GM12878 (cell line): ENCODE measurements at regions not wholly inside any gene's neighbourhood (a gene's known extent, or its start where the extent isn't known, plus 50 kb on each side); places are given as distances from the start of the nearest gene placed in this dataset.
A peak's percentile ranks its signal among the peaks of the same experiment; 100 is the strongest.
"Not testable (repeated sequence)": the region's sequence is repeated elsewhere in the genome, so short reads cannot be mapped to it uniquely, and the experiment has no call there.

Experiments used
- ATAC-seq: fragments of 200-7000 bp; cut with Tn5 transposase; 3 replicates; pipeline ENCODE4 v1.9.1; 2020; ENCODE audit warnings: mild to moderate bottlenecking, moderate library complexity
- BruUV-seq: library from RNA; stranded (reverse); fragments of 400-500 nt; replicated peaks from 2 replicates; lab custom pipeline; 2021; lab: Mats Ljungman, UMichigan
- CTCF ChIA-PET: fragments of 300-600 bp; sonication (Branson Sonifier 250); formaldehyde crosslinking; extraction: SDS; loops from one replicate; lab custom pipeline; 2021; ENCODE audit warnings: inconsistent platforms; lab: Yijun Ruan, JAX
- POLR2A ChIA-PET: fragments of 350-600 bp; formaldehyde crosslinking; extraction: SDS; loops from one replicate; lab custom pipeline; 2021; ENCODE audit warnings: inconsistent platforms; lab: Charles Lee
- RAD21 ChIA-PET: fragments of 300-600 bp; sonication (Branson Sonifier 250); formaldehyde crosslinking; loops from one replicate; lab custom pipeline; 2023; ENCODE audit warnings: antibody characterized with exemption; ENCODE audit not compliant: unreplicated experiment; lab: Charles Lee
- SMC1A ChIA-PET: fragments of 300-600 bp; sonication (Branson Sonifier 250); formaldehyde crosslinking; loops from one replicate; lab custom pipeline; 2023; ENCODE audit not compliant: unreplicated experiment, uncharacterized antibody; lab: Charles Lee
- DNase-seq: peaks from one replicate; pipeline ENCODE4 v3.0.0-alpha.2; 2011; ENCODE audit warnings: low read depth, low spot score
- FAIRE-seq: peaks from 3 replicates; lab custom pipeline; 2011; peaks lifted over from hg19 to GRCh38; lab: Jason Lieb, UNC
- H2AFZ ChIP-seq: 2 replicates; pipeline ENCODE4 v1.6.0; 2011; ENCODE audit warnings: low read depth, low read length, control low read depth; ENCODE audit not compliant: control insufficient read depth
- H3K27ac ChIP-seq: 2 replicates; pipeline ENCODE4 v1.5.1; 2011; ENCODE audit warnings: control low read depth; ENCODE audit not compliant: control insufficient read depth, insufficient read depth
- H3K27me3 ChIP-seq, 2 experiments: replicated peaks in 1 of 2; 2 replicates each; pipeline versions ENCODE4 v1.6.0 to v1.6.1; 2011; ENCODE audit warnings: low read length in 1 of 2; ENCODE audit not compliant: control insufficient read depth in 2 of 2, insufficient read depth in 2 of 2
- H3K36me3 ChIP-seq, 2 experiments: 2 replicates each; pipeline ENCODE4 v1.5.1; 2011; ENCODE audit warnings: low read length in 1 of 2; ENCODE audit not compliant: control insufficient read depth in 2 of 2, insufficient read depth in 2 of 2
- H3K4me1 ChIP-seq: 2 replicates; pipeline ENCODE4 v1.6.1; 2011; ENCODE audit warnings: mild to moderate bottlenecking, low read length, moderate library complexity, mixed read lengths; ENCODE audit not compliant: control insufficient read depth, insufficient read depth
- H3K4me2 ChIP-seq: 2 replicates; pipeline ENCODE4 v1.6.0; 2011; ENCODE audit warnings: control low read depth; ENCODE audit not compliant: control insufficient read depth, insufficient read depth
- H3K4me3 ChIP-seq: fragments of 200-600 bp; sonication (generic); 2 replicates; pipeline ENCODE4 v1.5.1; 2016
- H3K79me2 ChIP-seq: 2 replicates; pipeline ENCODE4 v1.6.0; 2011; ENCODE audit warnings: low read length; ENCODE audit not compliant: control insufficient read depth, insufficient read depth
- H3K9ac ChIP-seq: 2 replicates; pipeline ENCODE4 v1.8.0; 2011; ENCODE audit warnings: low read length, control low read depth, mixed read lengths; ENCODE audit not compliant: control insufficient read depth, insufficient read depth
- H3K9me3 ChIP-seq: replicated peaks from 3 replicates; pipeline ENCODE4 v1.5.1; 2011; ENCODE audit warnings: mild to moderate bottlenecking, low read length; ENCODE audit not compliant: control insufficient read depth, insufficient read depth
- H4K20me1 ChIP-seq: 2 replicates; pipeline ENCODE4 v1.6.0; 2011; ENCODE audit not compliant: control insufficient read depth, insufficient read depth
- JUND ChIP-seq: IDR thresholded peaks from 2 replicates; pipeline ENCODE4 v1.6.1; 2012; ENCODE audit warnings: low read depth, mild to moderate bottlenecking, low read length, improper control_type of control experiment, moderate library complexity
- RAD51 ChIP-seq: fragments of 450-650 bp; IDR thresholded peaks from 2 replicates; pipeline ENCODE4 v1.6.1; 2016; ENCODE audit warnings: moderate library complexity, mild to moderate bottlenecking, inconsistent platforms
- RUNX3 ChIP-seq: IDR thresholded peaks from 2 replicates; pipeline ENCODE4 v1.6.1; 2012; ENCODE audit warnings: low read length, inconsistent platforms
- SPI1 ChIP-seq: IDR thresholded peaks from 2 replicates; pipeline ENCODE4 v1.6.1; 2011; ENCODE audit warnings: low read depth, mild to moderate bottlenecking, low read length, moderate library complexity, borderline replicate concordance; ENCODE audit not compliant: insufficient read depth
- WGBS: methylation state at CpG from one replicate; pipeline ENCODE4 v1.1.6; 2016; ENCODE audit warnings: low lambda C conversion rate; ENCODE audit not compliant: insufficient replicate concordance, insufficient coverage; ENCODE audit errors: missing lambda C conversion rate; 5-methylcytosine and 5-hydroxymethylcytosine counted together
- in situ Hi-C: fragments of 300-500 bp; cut with MboI; formaldehyde crosslinking; loops from 9 replicates; pipeline ENCODE4 v1.14.3; 2018; ENCODE audit warnings: mixed read lengths
- intact Hi-C: fragments of 100-400 bp; cut with micrococcal nuclease; formaldehyde crosslinking; loops from one replicate; pipeline ENCODE4 v1.14.2; 2022; ENCODE audit not compliant: unreplicated experiment
- TF ChIP-seq, protein P1 (sequence below): IDR thresholded peaks from 2 replicates; pipeline ENCODE4 v1.6.1; 2011; ENCODE audit warnings: borderline replicate concordance, low read depth, mild to moderate bottlenecking, moderate library complexity, mixed read lengths, low read length; ENCODE audit not compliant: insufficient read depth; ENCODE audit errors: extremely low read length

DNA sequence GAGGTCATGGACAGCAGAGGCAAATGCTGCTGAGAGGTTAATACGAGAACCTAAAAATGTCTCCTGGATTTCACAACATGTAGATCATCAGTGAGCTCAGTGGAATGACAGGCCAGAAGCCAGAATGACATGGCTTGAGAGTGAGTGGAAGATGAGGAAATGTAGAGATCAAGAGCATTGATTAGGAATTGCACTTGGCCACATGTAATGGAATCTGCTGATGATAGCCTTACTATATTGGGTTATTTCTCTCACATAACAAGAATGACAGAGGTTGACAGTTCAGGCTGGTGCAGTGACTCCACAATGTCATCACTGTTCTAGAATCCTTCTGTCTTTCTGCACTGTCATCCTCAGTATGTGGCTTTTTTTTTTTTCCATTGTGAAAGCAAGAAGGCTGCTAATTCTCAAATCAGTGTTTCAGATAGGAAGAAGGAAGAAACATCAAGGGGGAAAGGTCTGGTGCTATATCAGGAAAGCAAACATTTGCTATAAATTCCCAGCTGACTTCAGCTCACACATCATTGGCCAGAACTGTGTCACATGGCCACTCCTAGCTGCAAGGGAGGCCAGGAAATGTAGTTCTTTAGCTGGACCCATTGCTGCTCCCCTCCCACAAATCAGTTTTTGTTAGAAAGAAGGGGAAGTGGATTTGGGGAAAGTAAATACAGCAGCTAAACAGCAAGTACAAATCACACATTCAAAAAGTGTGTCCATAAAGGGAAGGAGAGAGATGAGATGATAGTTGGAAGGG, 127.2 kb downstream of the FAM161A start:
- TF ChIP-seq RAD51 (peak; percentile 13; the same call in 1 of the 2 replicates), SPI1 (0 out of 2 replicates have a peak, but pooled peaks have one; percentile 5), JUND (no peak), RUNX3 (no peak)
- TF ChIP-seq, protein P1, sequence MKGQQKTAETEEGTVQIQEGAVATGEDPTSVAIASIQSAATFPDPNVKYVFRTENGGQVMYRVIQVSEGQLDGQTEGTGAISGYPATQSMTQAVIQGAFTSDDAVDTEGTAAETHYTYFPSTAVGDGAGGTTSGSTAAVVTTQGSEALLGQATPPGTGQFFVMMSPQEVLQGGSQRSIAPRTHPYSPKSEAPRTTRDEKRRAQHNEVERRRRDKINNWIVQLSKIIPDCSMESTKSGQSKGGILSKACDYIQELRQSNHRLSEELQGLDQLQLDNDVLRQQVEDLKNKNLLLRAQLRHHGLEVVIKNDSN, result peak; percentile 46
- peaks cover 2% of the 10 kb centered on the region; the same call in 2 of the 3 replicates for H3K9me3 ChIP-seq
- DNase-seq (no peak), ATAC-seq (no peak), FAIRE-seq (no peak)
- no peaks in the 10 kb centered on the region for H3K36me3 ChIP-seq
- H3K4me3 ChIP-seq, result no peak overlapping the region
- no peak overlapping the region for H3K9ac ChIP-seq
- ChIA-PET SMC1A (no interaction called here), POLR2A (no interaction called here), RAD21 (no interaction called here), CTCF (no interaction called here)
- no peaks in the 10 kb centered on the region for H3K4me1 ChIP-seq
- H3K79me2 ChIP-seq, result no peaks in the 10 kb centered on the region
- in situ Hi-C loops, result no loop called here
- no peaks in the 10 kb centered on the region; a peak in 1 of 4 replicates for H3K27me3 ChIP-seq
- no peak overlapping the region for H3K4me2 ChIP-seq
- no peaks in the 10 kb centered on the region for H4K20me1 ChIP-seq
- no peak overlapping the region for H2AFZ ChIP-seq
- WGBS, result 92% methylated on average over 1 of the region's 1 CpG
- no peak overlapping the region for H3K27ac ChIP-seq
- intact Hi-C loops, result no loop called here
- BruUV-seq, result no TSS peak

DNA sequence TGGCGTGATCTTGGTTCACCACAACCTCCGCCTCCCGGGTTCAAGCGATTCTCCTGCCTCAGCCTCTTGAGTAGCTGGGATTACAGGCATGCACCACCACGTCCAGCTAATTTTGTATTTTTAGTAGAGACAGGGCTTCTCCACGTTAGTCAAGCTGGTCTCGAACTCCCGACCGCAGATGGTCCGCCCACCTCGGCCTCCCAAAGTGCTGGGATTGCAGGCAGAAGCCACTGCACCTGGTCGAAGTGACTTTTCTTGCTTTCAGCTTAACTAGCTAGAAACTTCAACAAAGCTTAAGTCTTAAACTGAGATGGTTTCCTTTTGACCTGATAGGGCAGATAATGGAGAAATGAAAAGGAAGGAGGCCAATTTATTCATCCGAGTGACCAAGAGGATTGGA, 130.5 kb downstream of the FAM161A start:
- H3K36me3 ChIP-seq, H3K4me2 ChIP-seq, H3K9ac ChIP-seq, intact Hi-C loops, H3K4me1 ChIP-seq, H4K20me1 ChIP-seq, BruUV-seq, H3K79me2 ChIP-seq, H3K9me3 ChIP-seq, H3K27me3 ChIP-seq, H2AFZ ChIP-seq, in situ Hi-C loops, FAIRE-seq, H3K4me3 ChIP-seq, RAD21 ChIA-PET, ATAC-seq, H3K27ac ChIP-seq, DNase-seq: not testable (repeated sequence)
- CTCF ChIA-PET, result interaction anchor here (0.7 to 2.3 kb wide), 3 partner anchors 14 to 28 kb away, joined by 3 to 7 read pairs (median 3); no protein-coding TSS in a partner anchor
- SMC1A ChIA-PET, result interaction anchor here (1.0 to 1.5 kb wide), 4 partner anchors 12 to 190 kb away, joined by 3 to 5 read pairs (median 4); no protein-coding TSS in a partner anchor
- POLR2A ChIA-PET, result interaction anchor here (0.6 to 0.7 kb wide), 3 partner anchors 24 to 1047 kb away, joined by 4 to 7 read pairs (median 5); no protein-coding TSS in a partner anchor
- WGBS, result 80% methylated on average over 12 of the region's 13 CpGs
